ENCODE measurements at regions not wholly inside any gene's neighbourhood (a gene's known extent, or its start where the extent isn't known, plus 50 kb on each side); places are given as distances from the start of the nearest gene placed in this dataset.
A peak's percentile ranks its signal among the peaks of the same experiment; 100 is the strongest.

DNA sequence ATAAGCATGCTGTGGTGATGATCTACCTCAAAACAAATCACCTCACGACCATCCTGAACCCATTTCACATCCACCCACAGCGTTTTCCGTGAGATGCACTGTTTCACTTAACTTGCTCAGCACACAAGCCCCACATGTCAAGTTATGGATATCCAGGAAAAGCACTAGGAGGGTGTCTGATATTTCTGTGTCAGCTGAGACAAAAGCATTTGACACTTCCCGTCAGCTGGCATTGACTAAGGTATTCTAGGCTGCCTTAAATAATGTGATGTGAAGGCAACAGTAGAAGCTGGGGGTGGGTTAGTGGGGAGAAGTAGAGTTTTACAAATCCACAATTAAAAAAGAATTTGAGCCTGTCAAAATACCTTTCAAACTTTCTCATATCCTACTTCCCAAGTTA, 68.7 kb upstream of the MDFIC start:
- no peak for DNase-seq (ENCODE audit: low read depth in 4 of 4, low spot score in 2 of 4)

- DNase-seq (ENCODE audit: low read depth in 4 of 4, low spot score in 2 of 4): no peak
Observed at GRCh38 chr7:114854369-114854768, 67.5 kb upstream of the MDFIC start.

DNA sequence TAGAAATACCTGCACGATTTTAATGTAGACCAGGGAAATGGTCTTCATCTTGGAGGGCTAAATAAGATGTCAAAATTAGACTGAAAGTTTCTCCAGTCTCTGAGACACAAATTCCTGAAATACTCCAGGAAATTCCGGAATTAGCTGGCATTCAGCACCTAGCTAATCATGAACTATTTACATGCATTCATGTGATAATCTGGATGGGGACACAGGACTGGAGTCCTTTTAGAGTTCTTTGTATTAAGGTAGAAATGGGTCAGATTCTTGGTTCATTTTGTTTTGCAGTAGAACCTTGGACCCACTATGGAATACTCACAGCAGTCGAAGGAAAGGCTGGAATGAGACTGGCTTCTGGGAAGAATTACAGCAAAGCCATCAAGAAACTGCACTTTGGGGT, 65.3 kb upstream of the MDFIC start:
- peak in 1 of 4 donors; percentile 1 for DNase-seq (ENCODE audit: low read depth in 4 of 4, low spot score in 2 of 4)

GRCh38 chr7:114857605-114858004, 64.3 kb upstream of the MDFIC start:
- no peak for DNase-seq (ENCODE audit: low read depth in 4 of 4, low spot score in 2 of 4)

DNA sequence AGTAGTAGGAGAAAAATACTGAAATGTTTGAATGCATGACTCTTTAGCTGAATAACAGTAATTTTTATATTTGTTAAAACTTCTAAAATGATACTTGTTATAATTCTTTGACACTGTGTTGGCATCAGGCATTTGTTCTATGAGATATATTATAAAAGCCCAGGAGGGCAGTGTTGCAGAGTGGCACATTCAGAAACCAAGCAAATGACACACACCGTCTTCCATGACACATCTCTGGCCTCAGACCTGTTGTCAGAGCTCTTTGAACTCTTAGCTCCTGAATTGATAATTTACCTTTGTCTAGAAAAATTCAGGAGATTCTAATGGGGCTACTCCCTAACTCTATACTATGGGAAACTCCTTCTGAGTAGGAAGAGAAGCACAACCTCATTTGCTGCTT, 62.4 kb upstream of the MDFIC start:
- no peak for DNase-seq (ENCODE audit: low read depth in 4 of 4, low spot score in 2 of 4)

DNA sequence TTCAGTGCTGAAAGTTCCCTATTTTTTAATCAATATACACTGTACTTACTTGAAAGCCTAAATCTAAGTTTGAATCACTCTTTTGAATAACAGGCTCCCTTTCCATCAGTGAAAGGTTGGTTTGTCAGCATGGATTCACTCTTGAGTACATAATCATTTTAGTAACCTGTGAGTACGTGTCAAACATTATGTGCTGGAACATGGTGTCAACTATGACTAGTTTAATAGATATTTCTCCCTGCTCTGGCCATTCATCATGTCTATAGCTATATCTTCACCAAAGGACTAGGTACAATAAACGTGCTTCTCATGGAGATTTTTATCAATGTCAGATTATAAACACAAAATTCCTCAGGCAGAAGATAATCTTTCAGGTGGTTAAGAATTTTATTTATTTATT, 61.7 kb upstream of the MDFIC start:
- no peak for DNase-seq (ENCODE audit: low read depth in 4 of 4, low spot score in 2 of 4)

- DNase-seq (ENCODE audit: low read depth in 4 of 4, low spot score in 2 of 4): no peak
Observed at GRCh38 chr7:114862406-114862805, 59.5 kb upstream of the MDFIC start.

DNA sequence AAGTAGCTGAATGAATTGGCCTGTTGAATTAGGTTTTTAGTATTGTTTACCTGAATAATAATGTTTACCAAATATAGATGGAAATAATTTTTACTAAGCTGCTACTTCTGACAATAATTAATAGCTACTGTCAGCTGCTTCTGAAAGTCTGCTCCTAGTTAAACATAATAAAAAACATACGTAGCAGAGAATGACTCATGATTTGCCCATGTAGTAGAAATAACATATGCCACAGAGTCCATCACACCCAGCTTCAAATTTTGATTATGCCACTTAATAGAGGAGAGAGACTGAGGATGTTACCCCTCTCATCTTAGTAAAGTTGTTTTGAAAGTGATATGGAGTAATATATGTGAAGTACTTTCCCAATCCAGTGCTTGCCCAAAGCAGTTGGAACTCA, 57.6 kb upstream of the MDFIC start:
- DNase-seq (ENCODE audit: low read depth in 4 of 4, low spot score in 2 of 4): no peak

DNA sequence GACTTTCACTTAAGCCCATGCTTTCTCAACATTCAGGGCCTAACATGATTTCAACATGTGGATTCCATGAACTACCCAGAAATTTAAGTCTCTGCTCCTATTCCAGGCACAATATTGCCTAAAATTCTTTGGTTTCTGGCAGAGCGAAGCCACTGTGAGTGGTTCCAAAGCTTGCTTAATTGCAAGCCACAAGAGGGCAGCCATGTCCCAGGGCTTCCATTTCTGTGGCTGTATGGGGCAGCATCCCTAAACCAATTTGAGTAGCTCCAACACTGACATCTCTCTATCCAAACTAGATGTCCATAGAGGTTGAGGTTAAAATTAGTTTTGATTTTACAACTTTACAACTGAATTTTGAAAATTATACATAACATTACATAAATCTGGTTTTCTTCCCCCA, 56.3 kb upstream of the MDFIC start:
- peak in 1 of 4 donors; percentile 6 for DNase-seq (ENCODE audit: low read depth in 4 of 4, low spot score in 2 of 4)

All from left renal cortex interstitium (tissue), 4 donors.